ENCODE measurements at regions not wholly inside any gene's neighbourhood (a gene's known extent, or its start where the extent isn't known, plus 50 kb on each side); places are given as distances from the start of the nearest gene placed in this dataset.

- H3K36me3 ChIP-seq: no peaks in the 10 kb centered on the region
- no peak for TF ChIP-seq CTCF (IDR thresholded peaks at IDR 0.05)
- no peak for DNase-seq
- H3K4me3 ChIP-seq: no peak overlapping the region
- H3K27me3 ChIP-seq: peaks cover 22% of the 10 kb centered on the region
- H3K9ac ChIP-seq (ENCODE audit: low read depth in 2 of 2, low read length in 2 of 2): no peak overlapping the region
- no peaks in the 10 kb centered on the region for H3K9me3 ChIP-seq
- no peak overlapping the region for H3K27ac ChIP-seq
- H3K4me1 ChIP-seq: no peaks in the 10 kb centered on the region
- intact Hi-C loops (cut with DNase I): no loop called here
Observed at GRCh38 chr17:79183043-79183292, 108.3 kb downstream of the ENGASE start.

- intact Hi-C loops (cut with DNase I): no loop called here
- H3K4me3 ChIP-seq: no peak overlapping the region
Observed at GRCh38 chr17:79182176-79183042, 107.8 kb downstream of the ENGASE start.

GRCh38 chr17:79180358-79181005, 105.9 kb downstream of the ENGASE start:
- no peak for DNase-seq
- intact Hi-C loops (cut with DNase I): no loop called here
- peaks cover 22% of the 10 kb centered on the region for H3K27me3 ChIP-seq
- no peak for TF ChIP-seq CTCF (IDR thresholded peaks at IDR 0.05)
- no peaks in the 10 kb centered on the region for H3K4me1 ChIP-seq
- no peaks in the 10 kb centered on the region for H3K9me3 ChIP-seq
- H3K4me3 ChIP-seq: no peak overlapping the region
- H3K9ac ChIP-seq (ENCODE audit: low read depth in 2 of 2, low read length in 2 of 2): no peak overlapping the region
- no peak overlapping the region for H3K27ac ChIP-seq
- H3K36me3 ChIP-seq: no peaks in the 10 kb centered on the region

More at GRCh38 chr17:79182176-79183042, 107.8 kb downstream of the ENGASE start:
- no peaks in the 10 kb centered on the region for H3K36me3 ChIP-seq
- H3K9me3 ChIP-seq: no peaks in the 10 kb centered on the region
- H3K9ac ChIP-seq (ENCODE audit: low read depth in 2 of 2, low read length in 2 of 2): no peak overlapping the region
- TF ChIP-seq CTCF (IDR thresholded peaks at IDR 0.05): no peak
- DNase-seq: no peak
- peaks cover 22% of the 10 kb centered on the region for H3K27me3 ChIP-seq
- H3K27ac ChIP-seq: no peak overlapping the region
- H3K4me1 ChIP-seq: no peaks in the 10 kb centered on the region

- no peak for DNase-seq
- H3K9ac ChIP-seq (ENCODE audit: low read depth in 2 of 2, low read length in 2 of 2): no peak overlapping the region
- H3K27me3 ChIP-seq: peaks cover 20% of the 10 kb centered on the region
- no peaks in the 10 kb centered on the region for H3K9me3 ChIP-seq
- no peak for TF ChIP-seq CTCF (IDR thresholded peaks at IDR 0.05)
- no peak overlapping the region for H3K4me3 ChIP-seq
- intact Hi-C loops (cut with DNase I): no loop called here
- H3K27ac ChIP-seq: no peak overlapping the region
- no peaks in the 10 kb centered on the region for H3K36me3 ChIP-seq
- no peaks in the 10 kb centered on the region for H3K4me1 ChIP-seq
Observed at GRCh38 chr17:79179334-79179733, 104.7 kb downstream of the ENGASE start.

- Histone ChIP-seq H3K27ac (no peak overlapping the region), H3K4me1 (no peaks in the 10 kb centered on the region), H3K9me3 (no peaks in the 10 kb centered on the region), H3K9ac (ENCODE audit: low read depth in 2 of 2, low read length in 2 of 2) (no peak overlapping the region), H3K36me3 (no peaks in the 10 kb centered on the region), H3K27me3 (peaks cover 9% of the 10 kb centered on the region), H3K4me3 (no peak overlapping the region)
- intact Hi-C loops (cut with DNase I): no loop called here
- no peak for DNase-seq
- TF ChIP-seq CTCF (IDR thresholded peaks at IDR 0.05): no peak
Observed at GRCh38 chr17:79177877-79178276, 103.3 kb downstream of the ENGASE start.
